GM12878 (cell line): ENCODE measurements at regions not wholly inside any gene's neighbourhood (a gene's known extent, or its start where the extent isn't known, plus 50 kb on each side); places are given as distances from the start of the nearest gene placed in this dataset.

ENCODE experiments used
- BACH1 ChIP-seq: fragments of 450-650 bp; IDR thresholded peaks from 2 replicates; pipeline ENCODE4 v1.6.1; 2017; ENCODE audit warnings: mild to moderate bottlenecking, borderline replicate concordance
- BMI1 ChIP-seq: fragments of 450-650 bp; IDR thresholded peaks from 2 replicates; pipeline ENCODE4 v1.6.1; 2016; ENCODE audit warnings: mild to moderate bottlenecking, moderate library complexity, borderline replicate concordance
- BRCA1 ChIP-seq: IDR thresholded peaks from 2 replicates; pipeline ENCODE4 v1.6.1; 2011; ENCODE audit warnings: low read depth, low read length, improper control_type of control experiment
- CBFB ChIP-seq: IDR thresholded peaks from 2 replicates; pipeline ENCODE4 v1.6.1; 2016; ENCODE audit warnings: antibody characterized with exemption, low read depth
- CBX5 ChIP-seq: sonication (generic); IDR thresholded peaks from 2 replicates; pipeline ENCODE4 v1.6.1; 2016; ENCODE audit warnings: low read depth, moderate library complexity, mild to moderate bottlenecking, inconsistent platforms
- CEBPB ChIP-seq, 2 experiments: fragments of 150-350 bp in 1 of 2; IDR thresholded peaks; 2 replicates each; pipeline ENCODE4 v1.6.1; 2012 to 2014; ENCODE audit warnings: low read depth in 2 of 2, low read length in 2 of 2, borderline replicate concordance in 1 of 2, inconsistent platforms in 1 of 2
- EGR1 ChIP-seq, 2 experiments: IDR thresholded peaks; 1 replicate in 1 of 2; 2 replicates in 1 of 2; pipeline ENCODE4 v1.6.1; 2011 to 2012; ENCODE audit warnings: low read depth in 2 of 2, low read length in 2 of 2, borderline replicate concordance in 1 of 2, mild to moderate bottlenecking in 1 of 2, moderate library complexity in 1 of 2
- GABPA ChIP-seq: IDR thresholded peaks from 2 replicates; pipeline ENCODE4 v1.6.1; 2014; ENCODE audit warnings: antibody characterized with exemption, low read depth, mild to moderate bottlenecking, inconsistent platforms
- JUNB ChIP-seq: IDR thresholded peaks from 2 replicates; pipeline ENCODE4 v1.6.1; 2016; ENCODE audit warnings: antibody characterized with exemption, mild to moderate bottlenecking
- MEF2A ChIP-seq: IDR thresholded peaks from 2 replicates; pipeline ENCODE4 v1.6.1; 2011; ENCODE audit warnings: low read depth, mild to moderate bottlenecking, low read length, moderate library complexity; ENCODE audit not compliant: insufficient read depth
- MLLT1 ChIP-seq: fragments of 450-650 bp; IDR thresholded peaks from 2 replicates; pipeline ENCODE4 v1.6.1; 2016; ENCODE audit warnings: mild to moderate bottlenecking
- MTA3 ChIP-seq: IDR thresholded peaks from 2 replicates; pipeline ENCODE4 v1.6.1; 2012; ENCODE audit warnings: low read length, inconsistent platforms, borderline replicate concordance
- MYC ChIP-seq: IDR thresholded peaks from 2 replicates; pipeline ENCODE4 v1.6.1; 2011; ENCODE audit warnings: mild to moderate bottlenecking, low read length, moderate library complexity, inconsistent platforms; ENCODE audit not compliant: insufficient read depth, insufficient replicate concordance, insufficient read length, severe bottlenecking
- NFIC ChIP-seq: IDR thresholded peaks from 2 replicates; pipeline ENCODE4 v1.6.1; 2012; ENCODE audit warnings: low read depth, mild to moderate bottlenecking, inconsistent platforms, low read length, moderate library complexity
- NFXL1 ChIP-seq: fragments of 450-650 bp; IDR thresholded peaks from 2 replicates; pipeline ENCODE4 v1.6.1; 2017; ENCODE audit warnings: antibody characterized with exemption, mild to moderate bottlenecking, borderline replicate concordance
- NR2F1 ChIP-seq: fragments of 450-650 bp; conservative IDR thresholded peaks from 2 replicates; pipeline ENCODE4 v1.6.1; 2017; ENCODE audit warnings: mild to moderate bottlenecking
- NRF1 ChIP-seq: conservative IDR thresholded peaks from 2 replicates; pipeline ENCODE4 v1.6.1; 2011; ENCODE audit warnings: mild to moderate bottlenecking, low read depth, low read length, improper control_type of control experiment
- PAX5 ChIP-seq: IDR thresholded peaks from 2 replicates; pipeline ENCODE4 v1.6.1; 2011; ENCODE audit warnings: low read depth, low read length, borderline replicate concordance
- PKNOX1 ChIP-seq: fragments of 450-650 bp; IDR thresholded peaks from 2 replicates; pipeline ENCODE4 v1.6.1; 2016; ENCODE audit warnings: mild to moderate bottlenecking
- RCOR1 ChIP-seq: conservative IDR thresholded peaks from 2 replicates; pipeline ENCODE4 v1.6.1; 2012; ENCODE audit warnings: low read depth, low read length, improper control_type of control experiment
- SMAD1 ChIP-seq: fragments of 450-650 bp; IDR thresholded peaks from 2 replicates; pipeline ENCODE4 v1.6.1; 2018; ENCODE audit warnings: mild to moderate bottlenecking, low read depth; ENCODE audit not compliant: partially characterized antibody
- SPI1 ChIP-seq: IDR thresholded peaks from 2 replicates; pipeline ENCODE4 v1.6.1; 2011; ENCODE audit warnings: low read depth, mild to moderate bottlenecking, low read length, moderate library complexity, borderline replicate concordance; ENCODE audit not compliant: insufficient read depth
- SREBF1 ChIP-seq: IDR thresholded peaks from 2 replicates; pipeline ENCODE4 v1.6.1; 2012; ENCODE audit warnings: mild to moderate bottlenecking, low read length
- SRF ChIP-seq, 2 experiments: IDR thresholded peaks; 2 replicates each; pipeline ENCODE4 v1.6.1; 2011; ENCODE audit warnings: low read depth in 2 of 2, low read length in 2 of 2, mild to moderate bottlenecking in 1 of 2, moderate library complexity in 1 of 2
- STAT3 ChIP-seq: IDR thresholded peaks from 2 replicates; pipeline ENCODE4 v1.6.1; 2011; ENCODE audit warnings: low read depth, low read length, improper control_type of control experiment
- USF1 ChIP-seq: IDR thresholded peaks from 2 replicates; pipeline ENCODE4 v1.6.1; 2011; ENCODE audit warnings: borderline replicate concordance, low read depth, mild to moderate bottlenecking, moderate library complexity, mixed read lengths, low read length; ENCODE audit not compliant: insufficient read depth; ENCODE audit errors: extremely low read length
- YBX1 ChIP-seq: fragments of 450-650 bp; IDR thresholded peaks from 2 replicates; pipeline ENCODE4 v1.6.1; 2016; ENCODE audit warnings: antibody characterized with exemption
- ZBED1 ChIP-seq: IDR thresholded peaks from 2 replicates; pipeline ENCODE4 v1.6.1; 2016; ENCODE audit warnings: borderline replicate concordance
- ZNF24 ChIP-seq: fragments of 450-650 bp; IDR thresholded peaks from 2 replicates; pipeline ENCODE4 v1.6.1; 2017; ENCODE audit warnings: antibody characterized with exemption, mild to moderate bottlenecking

- peak in 1 of 2 experiments; percentile 68; a peak in 1 of 4 replicates for TF ChIP-seq SRF (IDR thresholded peaks at IDR 0.05; ENCODE audit: low read depth in 2 of 2, low read length in 2 of 2)
- TF ChIP-seq MTA3: peak; percentile 88; the same call in 1 of the 2 replicates
- TF ChIP-seq CBFB: peak; percentile 69; the same call in 1 of the 2 replicates
- peak; percentile 92 for TF ChIP-seq NR2F1
- peak; percentile 80; the same call in 1 of the 2 replicates for TF ChIP-seq ZNF24
- no peak for TF ChIP-seq YBX1
- peak; percentile 68 for TF ChIP-seq MLLT1
- TF ChIP-seq MEF2A: peak; percentile 99
- TF ChIP-seq SREBF1: peak; percentile 21; the same call in 1 of the 2 replicates
- TF ChIP-seq GABPA: peak; percentile 70
- TF ChIP-seq CBX5: peak; percentile 91; the same call in 1 of the 2 replicates
- TF ChIP-seq JUNB: peak; percentile 99
- TF ChIP-seq PAX5: peak; percentile 90; the same call in 1 of the 2 replicates
- no peak for TF ChIP-seq MYC
- peak; percentile 94 for TF ChIP-seq ZBED1
- peak; percentile 91; the same call in 1 of the 2 replicates for TF ChIP-seq BACH1
- peak; percentile 30 for TF ChIP-seq SMAD1
- peak; percentile 83 for TF ChIP-seq PKNOX1
- no peak for TF ChIP-seq EGR1 (IDR thresholded peaks at IDR 0.05; ENCODE audit: borderline replicate concordance in 1 of 2, low read depth in 2 of 2, low read length in 2 of 2)
- TF ChIP-seq NFIC: peak; percentile 97
- peak; percentile 78; the same call in 1 of the 2 replicates for TF ChIP-seq RCOR1
- TF ChIP-seq CEBPB (IDR thresholded peaks at IDR 0.05; ENCODE audit: borderline replicate concordance in 1 of 2, low read depth in 2 of 2, low read length in 2 of 2): peak in 1 of 2 experiments; percentile 77; a peak in 1 of 4 replicates
- TF ChIP-seq NFXL1: no peak
- no peak for TF ChIP-seq NRF1
- no peak for TF ChIP-seq USF1
- TF ChIP-seq STAT3: peak; percentile 93; the same call in 1 of the 2 replicates
- TF ChIP-seq BRCA1: no peak
- peak; percentile 31; the same call in 1 of the 2 replicates for TF ChIP-seq SPI1
- peak; percentile 74; the same call in 1 of the 2 replicates for TF ChIP-seq BMI1
Observed at GRCh38 chr6:63504777-63505384, 67.4 kb upstream of the LOC128125822 start (continued).
